ENCODE measurements at regions not wholly inside any gene's neighbourhood (a gene's known extent, or its start where the extent isn't known, plus 50 kb on each side); places are given as distances from the start of the nearest gene placed in this dataset.

DNA sequence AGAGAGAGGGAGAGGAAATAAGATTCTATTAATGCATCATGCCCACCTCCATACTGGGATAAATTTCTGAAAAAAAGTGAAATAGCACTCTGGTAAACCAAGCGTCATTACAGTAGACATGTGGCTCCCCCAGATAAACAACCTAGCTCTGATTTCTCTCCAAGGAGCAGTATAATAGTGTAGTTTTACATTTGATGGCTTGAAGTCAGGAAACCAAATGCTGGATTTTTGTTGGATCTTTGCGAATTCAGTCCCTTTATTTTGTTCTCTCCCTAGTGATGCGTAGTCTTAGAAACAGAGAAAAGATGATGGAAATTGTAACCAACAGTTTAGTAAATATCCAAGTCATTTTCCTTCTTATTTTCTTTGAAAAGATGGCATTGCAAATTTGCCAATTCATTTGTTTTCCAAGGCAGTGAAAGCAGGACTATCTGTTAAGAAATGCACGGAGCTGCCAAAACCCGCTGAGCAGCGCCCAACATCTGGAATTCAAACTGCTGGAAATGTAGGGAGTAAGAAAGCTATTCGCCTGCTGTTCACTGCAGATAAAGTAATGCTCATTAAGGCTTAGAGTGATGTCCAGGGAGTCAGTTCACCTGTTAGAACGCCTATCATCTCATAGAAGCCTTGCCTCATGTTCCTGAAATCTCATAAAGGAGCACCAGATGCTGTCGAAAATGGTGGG, 85.7 kb upstream of the DOK5 start:
- H3K4me2 ChIP-seq (ENCODE audit: insufficient read depth in 1 of 2, low read depth in 2 of 2, low read length in 2 of 2): no peak overlapping the region
- H3K4me1 ChIP-seq (replicated peaks in 1 of 4; ENCODE audit: control insufficient read depth in 3 of 4, insufficient read depth in 4 of 4, low read length in 3 of 4): no peaks in the 10 kb centered on the region
- ChIA-PET POLR2A (ENCODE audit: partially characterized antibody) (no interaction called here), CTCF (ENCODE audit: partially characterized antibody) (interaction anchor here (0.7 kb wide), 1 partner anchor 48 kb away, joined by 4 read pairs; no protein-coding TSS in a partner anchor)
- H3K4me3 ChIP-seq (ENCODE audit: extremely low read depth in 1 of 4, insufficient read depth in 2 of 4, low read depth in 3 of 4, low read length in 4 of 4): no peak overlapping the region
- H2BK15ac ChIP-seq (ENCODE audit: low read length): no peak overlapping the region
- no peaks in the 10 kb centered on the region for H3K79me2 ChIP-seq (ENCODE audit: control insufficient read depth in 1 of 2, insufficient read depth in 2 of 2, low read length in 2 of 2)
- H2AFZ ChIP-seq (ENCODE audit: low read length): 0 out of 2 replicates have a peak overlapping the region, but pooled peaks have one; percentile 29
- no peak overlapping the region for H3K4ac ChIP-seq (replicated peaks; ENCODE audit: insufficient read length, low read depth, low read length)
- no peak overlapping the region for H4K8ac ChIP-seq (ENCODE audit: extremely low read depth, insufficient read depth, low read length)
- H3K23me2 ChIP-seq (ENCODE audit: low read depth, low read length): no peaks in the 10 kb centered on the region
- H2BK12ac ChIP-seq (ENCODE audit: low read depth, low read length): no peak overlapping the region
- no peak overlapping the region for H2AK5ac ChIP-seq (ENCODE audit: low read depth, low read length)
- no peaks in the 10 kb centered on the region for H3K79me1 ChIP-seq (ENCODE audit: low read depth, low read length)
- H3K27ac ChIP-seq (ENCODE audit: low read depth, low read length): no peak overlapping the region
- no peak overlapping the region for H4K91ac ChIP-seq (replicated peaks; ENCODE audit: insufficient read length, low read length)
- DNase-seq (ENCODE audit: low read depth in 1 of 2, low spot score in 2 of 2) (no peak), FAIRE-seq (no peak)
- no peaks in the 10 kb centered on the region for H4K20me1 ChIP-seq (replicated peaks in 1 of 2; ENCODE audit: control insufficient read depth in 1 of 2, insufficient read depth in 2 of 2, low read length in 2 of 2)
- H3K36me3 ChIP-seq (ENCODE audit: control insufficient read depth in 2 of 4, insufficient read depth in 4 of 4, low read length in 3 of 4): no peaks in the 10 kb centered on the region
- WGBS, 2 experiments (ENCODE audit: extremely low coverage in 1 of 2, insufficient coverage in 1 of 2, insufficient read length in 1 of 2, insufficient replicate concordance in 2 of 2, low coverage in 1 of 2, low lambda C conversion rate in 2 of 2, missing lambda C conversion rate in 1 of 2): 85% methylated on average over 9 of the region's 9 CpGs; no CpG with 5 or more reads in 1 of the 2 experiments
- H3K56ac ChIP-seq (replicated peaks; ENCODE audit: insufficient read length, low read depth, low read length): no peak overlapping the region
- no peaks in the 10 kb centered on the region for H3K27me3 ChIP-seq (replicated peaks in 1 of 4; ENCODE audit: control insufficient read depth in 3 of 4, extremely low read depth in 1 of 4, insufficient read depth in 3 of 4, low read length in 3 of 4)
- H2BK5ac ChIP-seq (ENCODE audit: low read depth, low read length): no peak overlapping the region
- no peak overlapping the region for H3K14ac ChIP-seq (ENCODE audit: insufficient read length)
- H3K18ac ChIP-seq (ENCODE audit: extremely low read depth, low read length): no peak overlapping the region
- no peak overlapping the region for H2BK20ac ChIP-seq (ENCODE audit: low read length)
- no peaks in the 10 kb centered on the region for H3K9me3 ChIP-seq (ENCODE audit: insufficient read depth in 2 of 2, low read depth in 1 of 2, low read length in 1 of 2)
- no peak overlapping the region for H4K5ac ChIP-seq (ENCODE audit: insufficient read length, low read depth, low read length)
- no peak overlapping the region for H3K9ac ChIP-seq (replicated peaks in 1 of 4; ENCODE audit: extremely low read depth in 1 of 4, low read depth in 3 of 4, low read length in 3 of 4)
- TF ChIP-seq CHD2 (IDR thresholded peaks at IDR 0.05; ENCODE audit: low read length): no peak
- no peak for TF ChIP-seq KDM4A (IDR thresholded peaks at IDR 0.05; ENCODE audit: low read depth, low read length, severe bottlenecking)
- H2BK120ac ChIP-seq (replicated peaks; ENCODE audit: low read depth, low read length): no peak overlapping the region
- H3K23ac ChIP-seq (ENCODE audit: insufficient read length): no peak overlapping the region

Data from H1 (cell line).